ENCODE measurements at regions not wholly inside any gene's neighbourhood (a gene's known extent, or its start where the extent isn't known, plus 50 kb on each side); places are given as distances from the start of the nearest gene placed in this dataset.

GRCh38 chr5:126268697-126269315 lies 154.4 kb upstream of the GRAMD2B start:
- dilution Hi-C loops (cut with MboI; ENCODE audit: extremely low pct_ligation_motif_present, low sequenced_read_pairs), result no loop called here
- ChIA-PET CTCF (no interaction called here), POLR2A (no interaction called here)
- H3K4me1 ChIP-seq (ENCODE audit: control insufficient read depth, extremely low read depth, insufficient read depth, low read length), result no peaks in the 10 kb centered on the region
- H3K9me1 ChIP-seq (replicated peaks; ENCODE audit: control insufficient read depth, extremely low read depth, insufficient read depth, low read length), result no peaks in the 10 kb centered on the region
- no peak for DNase-seq (ENCODE audit: low read depth, low spot score)
- no peak for FAIRE-seq
- no peak overlapping the region for H3K9ac ChIP-seq (replicated peaks; ENCODE audit: extremely low read depth, insufficient read depth, low read length)
- no TSS peak for BruUV-seq (replicated peaks)
- H3K27ac ChIP-seq (ENCODE audit: insufficient read depth, low read depth, low read length), result no peak overlapping the region
- no peak overlapping the region for H3K4me3 ChIP-seq (replicated peaks in 1 of 3; ENCODE audit: insufficient read depth in 1 of 3, low read depth in 1 of 3, low read length in 3 of 3)
- H4K20me1 ChIP-seq (replicated peaks; ENCODE audit: control insufficient read depth, extremely low read depth, insufficient read depth, low read length), result no peaks in the 10 kb centered on the region
- H2AFZ ChIP-seq (ENCODE audit: low read depth, low read length), result no peak overlapping the region
- no peak overlapping the region for H3K4me2 ChIP-seq (ENCODE audit: insufficient read depth, low read length)
- no peaks in the 10 kb centered on the region for H3K79me2 ChIP-seq (ENCODE audit: control insufficient read depth, insufficient read depth, low read length)
- H3K27me3 ChIP-seq (ENCODE audit: control insufficient read depth in 2 of 2, insufficient read depth in 2 of 2, low read length in 2 of 2), result no peaks in the 10 kb centered on the region
- intact Hi-C loops (cut with micrococcal nuclease), result no loop called here
- no peaks in the 10 kb centered on the region for H3K36me3 ChIP-seq (ENCODE audit: control insufficient read depth in 2 of 2, extremely low read depth in 1 of 2, insufficient read depth in 2 of 2, low read length in 2 of 2)
- no peaks in the 10 kb centered on the region for H3K9me3 ChIP-seq (replicated peaks; ENCODE audit: control insufficient read depth, insufficient read depth, low read length)
- TF ChIP-seq FOS (IDR thresholded peaks at IDR 0.05; ENCODE audit: borderline replicate concordance, insufficient read depth, low read length) (no peak), MAX (IDR thresholded peaks at IDR 0.05; ENCODE audit: insufficient read depth, insufficient read length) (no peak), POLR2AphosphoS5 (IDR thresholded peaks at IDR 0.05; ENCODE audit: insufficient read depth, low read depth, low read length) (no peak), MYC (IDR thresholded peaks at IDR 0.05; ENCODE audit: low read depth, low read length) (no peak), EZH2 (IDR thresholded peaks at IDR 0.05; ENCODE audit: borderline replicate concordance, low read depth, low read length, severe bottlenecking) (no peak)

GRCh38 chr5:126269511-126269910 lies 153.7 kb upstream of the GRAMD2B start:
- Histone ChIP-seq H4K20me1 (replicated peaks; ENCODE audit: control insufficient read depth, extremely low read depth, insufficient read depth, low read length) (no peaks in the 10 kb centered on the region), H3K27me3 (ENCODE audit: control insufficient read depth in 2 of 2, insufficient read depth in 2 of 2, low read length in 2 of 2) (no peaks in the 10 kb centered on the region), H3K9ac (replicated peaks; ENCODE audit: extremely low read depth, insufficient read depth, low read length) (no peak overlapping the region), H3K4me1 (ENCODE audit: control insufficient read depth, extremely low read depth, insufficient read depth, low read length) (no peaks in the 10 kb centered on the region), H3K27ac (ENCODE audit: insufficient read depth, low read depth, low read length) (no peak overlapping the region), H3K79me2 (ENCODE audit: control insufficient read depth, insufficient read depth, low read length) (no peaks in the 10 kb centered on the region), H3K9me3 (replicated peaks; ENCODE audit: control insufficient read depth, insufficient read depth, low read length) (no peaks in the 10 kb centered on the region), H3K9me1 (replicated peaks; ENCODE audit: control insufficient read depth, extremely low read depth, insufficient read depth, low read length) (no peaks in the 10 kb centered on the region), H2AFZ (ENCODE audit: low read depth, low read length) (no peak overlapping the region), H3K4me3 (replicated peaks in 1 of 3; ENCODE audit: insufficient read depth in 1 of 3, low read depth in 1 of 3, low read length in 3 of 3) (no peak overlapping the region), H3K36me3 (ENCODE audit: control insufficient read depth in 2 of 2, extremely low read depth in 1 of 2, insufficient read depth in 2 of 2, low read length in 2 of 2) (no peaks in the 10 kb centered on the region), H3K4me2 (ENCODE audit: insufficient read depth, low read length) (no peak overlapping the region)
- ChIA-PET CTCF (no interaction called here), POLR2A (no interaction called here)
- FAIRE-seq, result no peak
- TF ChIP-seq FOS (IDR thresholded peaks at IDR 0.05; ENCODE audit: borderline replicate concordance, insufficient read depth, low read length) (no peak), MYC (IDR thresholded peaks at IDR 0.05; ENCODE audit: low read depth, low read length) (no peak), POLR2AphosphoS5 (IDR thresholded peaks at IDR 0.05; ENCODE audit: insufficient read depth, low read depth, low read length) (no peak), MAX (IDR thresholded peaks at IDR 0.05; ENCODE audit: insufficient read depth, insufficient read length) (no peak), CTCF (IDR thresholded peaks at IDR 0.05; ENCODE audit: extremely low read depth in 1 of 2, insufficient read depth in 1 of 2, low read depth in 1 of 2, low read length in 2 of 2) (no peak), POLR2A (IDR thresholded peaks at IDR 0.05; ENCODE audit: low read depth, low read length) (no peak), GATA2 (IDR thresholded peaks at IDR 0.05; ENCODE audit: insufficient read depth, insufficient read length, low read depth, low read length) (no peak), JUN (IDR thresholded peaks at IDR 0.05; ENCODE audit: borderline replicate concordance, insufficient read depth, insufficient read length, low read depth) (no peak), EZH2 (IDR thresholded peaks at IDR 0.05; ENCODE audit: borderline replicate concordance, low read depth, low read length, severe bottlenecking) (no peak)
- BruUV-seq (replicated peaks), result no TSS peak
- intact Hi-C loops (cut with micrococcal nuclease), result no loop called here
- no peak for DNase-seq (ENCODE audit: low read depth, low spot score)
- dilution Hi-C loops (cut with MboI; ENCODE audit: extremely low pct_ligation_motif_present, low sequenced_read_pairs), result no loop called here

All from endothelial cell of umbilical vein (primary cell).